Nephron progenitor cell (in vitro differentiated cells): ENCODE measurements at regions not wholly inside any gene's neighbourhood (a gene's known extent, or its start where the extent isn't known, plus 50 kb on each side); places are given as distances from the start of the nearest gene placed in this dataset.

Source experiments
- DNase-seq: peaks from one replicate; pipeline ENCODE4 v3.0.0; 2021
- H3K27ac Mint-ChIP-seq: 2 replicates; pipeline ENCODE4 v1.8.0; 2021; ENCODE audit warnings: mild to moderate bottlenecking, moderate library complexity, mixed read lengths
- H3K27me3 Mint-ChIP-seq: 2 replicates; pipeline ENCODE4 v1.8.0; 2021; ENCODE audit warnings: mild to moderate bottlenecking, low read depth, mixed read lengths; ENCODE audit not compliant: poor library complexity
- H3K36me3 Mint-ChIP-seq: 2 replicates; pipeline ENCODE4 v1.8.0; 2021; ENCODE audit warnings: low read depth, mixed read lengths
- H3K4me1 Mint-ChIP-seq: 2 replicates; pipeline ENCODE4 v1.8.0; 2021; ENCODE audit warnings: mixed read lengths
- H3K4me3 Mint-ChIP-seq: 2 replicates; pipeline ENCODE4 v1.8.0; 2021; ENCODE audit warnings: mild to moderate bottlenecking, moderate library complexity, mixed read lengths
- H3K9me3 Mint-ChIP-seq: 2 replicates; pipeline ENCODE4 v1.8.0; 2021; ENCODE audit warnings: mild to moderate bottlenecking, moderate library complexity, mixed read lengths
- TF ChIP-seq, protein P1 (sequence below): fragments of 200-600 bp; sonication (generic); IDR thresholded peaks from 2 replicates; pipeline ENCODE4 v1.5.0; 2021; ENCODE audit warnings: antibody characterized with exemption

DNA sequence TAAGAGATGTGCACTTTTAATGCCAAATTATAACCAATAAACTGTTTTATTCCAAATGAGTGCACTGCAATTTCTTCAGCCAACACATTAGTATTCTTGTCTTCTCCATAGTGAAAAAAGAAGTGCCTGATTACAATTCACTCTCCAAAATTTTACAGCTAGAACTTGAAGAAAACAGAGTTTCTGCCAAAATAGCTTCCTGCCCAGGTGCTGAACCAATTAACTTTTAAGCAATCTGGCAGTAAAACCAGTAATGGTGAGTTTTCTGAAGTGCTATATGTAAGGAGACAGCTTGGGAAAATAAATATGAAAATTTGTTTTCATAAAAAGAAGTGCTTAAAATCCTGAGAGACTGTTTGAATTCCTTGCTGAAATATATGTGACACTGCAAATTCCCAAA, 266.0 kb upstream of the NT5E start:
- Mint-ChIP-seq H3K9me3 (peaks cover 9% of the 10 kb centered on the region), H3K36me3 (no peaks in the 10 kb centered on the region), H3K4me3 (no peak overlapping the region), H3K4me1 (no peaks in the 10 kb centered on the region), H3K27ac (no peak overlapping the region), H3K27me3 (peaks cover 8% of the 10 kb centered on the region)
- no peak for DNase-seq
- TF ChIP-seq, protein P1, sequence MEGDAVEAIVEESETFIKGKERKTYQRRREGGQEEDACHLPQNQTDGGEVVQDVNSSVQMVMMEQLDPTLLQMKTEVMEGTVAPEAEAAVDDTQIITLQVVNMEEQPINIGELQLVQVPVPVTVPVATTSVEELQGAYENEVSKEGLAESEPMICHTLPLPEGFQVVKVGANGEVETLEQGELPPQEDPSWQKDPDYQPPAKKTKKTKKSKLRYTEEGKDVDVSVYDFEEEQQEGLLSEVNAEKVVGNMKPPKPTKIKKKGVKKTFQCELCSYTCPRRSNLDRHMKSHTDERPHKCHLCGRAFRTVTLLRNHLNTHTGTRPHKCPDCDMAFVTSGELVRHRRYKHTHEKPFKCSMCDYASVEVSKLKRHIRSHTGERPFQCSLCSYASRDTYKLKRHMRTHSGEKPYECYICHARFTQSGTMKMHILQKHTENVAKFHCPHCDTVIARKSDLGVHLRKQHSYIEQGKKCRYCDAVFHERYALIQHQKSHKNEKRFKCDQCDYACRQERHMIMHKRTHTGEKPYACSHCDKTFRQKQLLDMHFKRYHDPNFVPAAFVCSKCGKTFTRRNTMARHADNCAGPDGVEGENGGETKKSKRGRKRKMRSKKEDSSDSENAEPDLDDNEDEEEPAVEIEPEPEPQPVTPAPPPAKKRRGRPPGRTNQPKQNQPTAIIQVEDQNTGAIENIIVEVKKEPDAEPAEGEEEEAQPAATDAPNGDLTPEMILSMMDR = no peak

DNA sequence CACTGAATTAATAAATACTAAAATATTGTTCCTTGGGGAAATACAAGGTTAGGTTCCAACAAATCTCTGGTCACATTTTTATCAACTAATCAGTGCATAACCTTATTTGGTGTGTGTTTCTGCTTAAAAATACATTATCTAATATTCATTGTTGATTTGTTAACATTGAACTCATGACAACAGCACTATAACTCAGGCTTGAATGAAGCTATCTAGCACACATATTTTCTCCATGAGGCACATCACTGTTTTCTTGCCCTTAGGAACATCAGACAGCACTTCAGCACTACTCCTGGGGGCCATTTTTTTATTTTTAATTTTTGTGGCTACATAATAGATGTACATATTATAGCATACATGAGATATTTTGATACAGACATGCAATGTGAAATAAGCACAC, 277.2 kb upstream of the NT5E start:
- H3K27me3 Mint-ChIP-seq = no peaks in the 10 kb centered on the region
- TF ChIP-seq, protein P1 = no peak
- no peaks in the 10 kb centered on the region for H3K36me3 Mint-ChIP-seq
- H3K4me3 Mint-ChIP-seq = no peak overlapping the region
- DNase-seq = no peak
- H3K9me3 Mint-ChIP-seq = peaks cover 14% of the 10 kb centered on the region
- H3K27ac Mint-ChIP-seq = no peak overlapping the region
- no peaks in the 10 kb centered on the region for H3K4me1 Mint-ChIP-seq

DNA sequence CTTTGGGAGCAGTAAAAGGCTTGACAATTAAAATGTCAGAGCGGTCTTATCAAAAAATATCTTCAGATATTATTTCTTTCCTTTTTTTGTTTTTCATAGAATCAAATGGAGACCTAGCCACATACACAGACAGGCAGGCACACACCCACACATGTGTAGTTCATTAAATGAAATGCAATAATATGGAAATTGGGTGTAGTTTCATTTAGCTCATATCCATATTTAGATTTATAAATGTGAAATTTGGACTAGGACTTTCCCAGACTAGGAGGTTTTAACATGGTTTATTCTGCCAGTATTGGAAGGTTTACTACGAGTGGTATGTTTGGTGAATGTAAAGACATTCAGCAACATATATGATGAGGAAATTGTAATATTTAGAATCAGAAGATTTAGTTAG, 277.7 kb upstream of the NT5E start:
- Mint-ChIP-seq H3K4me3 (no peak overlapping the region), H3K4me1 (no peaks in the 10 kb centered on the region), H3K36me3 (no peaks in the 10 kb centered on the region), H3K9me3 (peaks cover 14% of the 10 kb centered on the region), H3K27ac (no peak overlapping the region), H3K27me3 (no peaks in the 10 kb centered on the region)
- DNase-seq = no peak
- TF ChIP-seq, protein P1 = no peak

DNA sequence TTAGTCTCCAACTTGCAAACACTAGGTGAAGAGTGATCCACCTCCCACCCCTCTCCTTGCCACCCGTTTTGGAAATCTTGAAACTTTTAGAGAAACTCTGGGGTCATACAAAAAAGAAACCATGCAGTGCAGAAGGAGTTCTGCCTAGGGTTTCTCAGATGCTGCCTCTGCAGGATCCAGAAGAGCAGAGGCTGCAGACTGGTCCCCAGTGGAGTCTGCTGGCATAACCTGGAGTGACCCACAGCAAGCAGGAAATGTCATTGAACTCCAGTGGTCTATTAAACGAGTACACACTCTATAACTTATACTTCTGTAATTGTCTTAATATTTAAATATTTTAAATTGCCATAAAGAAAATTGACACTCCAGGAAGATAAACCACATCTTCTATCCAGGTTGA, 280.7 kb upstream of the NT5E start:
- H3K27ac Mint-ChIP-seq = no peak overlapping the region
- H3K4me3 Mint-ChIP-seq = no peak overlapping the region
- H3K27me3 Mint-ChIP-seq = no peaks in the 10 kb centered on the region
- no peaks in the 10 kb centered on the region for H3K36me3 Mint-ChIP-seq
- H3K9me3 Mint-ChIP-seq = peaks cover 2% of the 10 kb centered on the region
- no peak for DNase-seq
- H3K4me1 Mint-ChIP-seq = peaks cover under 1% of the 10 kb centered on the region
- TF ChIP-seq, protein P1 = no peak

DNA sequence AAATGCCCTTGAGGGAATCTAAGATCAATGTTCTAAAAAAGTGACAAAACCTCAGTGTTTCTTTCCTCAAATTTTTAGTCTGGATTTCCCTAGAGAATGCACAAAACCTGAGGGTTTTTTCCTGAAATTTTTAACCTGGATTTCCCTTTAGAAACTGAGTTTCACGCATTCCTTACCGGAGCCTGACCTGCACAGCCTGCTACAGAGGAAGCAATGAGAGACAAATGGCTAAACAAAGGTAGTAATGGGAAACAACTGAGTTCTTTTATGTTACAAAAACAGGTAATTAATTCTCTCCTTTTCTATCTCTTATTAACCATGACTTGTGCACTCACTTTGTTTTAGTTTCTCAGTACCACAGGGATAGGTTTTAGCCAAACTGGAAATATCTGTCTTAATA, 281.7 kb upstream of the NT5E start:
- H3K36me3 Mint-ChIP-seq = no peaks in the 10 kb centered on the region
- peaks cover 4% of the 10 kb centered on the region for H3K27me3 Mint-ChIP-seq
- DNase-seq = no peak
- H3K9me3 Mint-ChIP-seq = no peaks in the 10 kb centered on the region
- no peak overlapping the region for H3K27ac Mint-ChIP-seq
- H3K4me1 Mint-ChIP-seq = peaks cover 10% of the 10 kb centered on the region
- TF ChIP-seq, protein P1 = no peak
- no peak overlapping the region for H3K4me3 Mint-ChIP-seq

DNA sequence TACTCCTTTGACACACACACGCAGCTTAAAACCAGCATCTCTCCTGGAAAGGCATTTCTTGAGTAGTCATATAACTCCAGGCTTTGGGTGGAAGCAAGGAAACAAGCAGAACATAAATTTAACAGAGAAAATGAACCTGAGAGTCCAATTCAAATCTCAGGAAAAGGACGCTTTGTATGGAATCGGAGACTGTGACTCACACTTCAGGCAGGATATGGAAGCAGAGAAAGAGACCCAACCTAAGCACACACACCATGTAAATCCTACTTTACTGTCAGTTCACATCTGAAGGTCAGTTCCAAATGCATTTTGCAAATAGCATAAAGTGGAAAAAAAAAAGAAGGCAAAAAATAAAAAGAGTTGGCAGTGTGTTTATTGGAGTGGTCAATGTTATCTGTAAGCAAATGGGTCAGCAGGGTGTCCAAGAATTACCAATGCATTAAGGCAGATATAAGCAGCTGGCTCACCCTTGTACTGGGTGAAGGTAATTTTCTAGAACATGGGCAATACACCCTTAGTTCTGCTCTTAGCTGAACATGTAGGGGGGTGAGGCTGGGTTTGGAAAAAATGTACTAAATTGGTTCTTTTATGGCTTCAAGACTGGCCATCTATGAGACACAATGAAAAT, 283.7 kb upstream of the NT5E start:
- TF ChIP-seq, protein P1 = no peak
- no peaks in the 10 kb centered on the region for H3K36me3 Mint-ChIP-seq
- H3K9me3 Mint-ChIP-seq = no peaks in the 10 kb centered on the region

More for the DNA sequence above, 283.7 kb upstream of the NT5E start:
- Mint-ChIP-seq H3K4me3 (no peak overlapping the region), H3K4me1 (peaks cover 25% of the 10 kb centered on the region), H3K27ac (no peak overlapping the region), H3K27me3 (peaks cover 4% of the 10 kb centered on the region)
- DNase-seq = no peak
